NOMO-1 treated with dmso at 0.1 percent for 144 hours (cell line): ENCODE measurements at regions not wholly inside any gene's neighbourhood (a gene's known extent, or its start where the extent isn't known, plus 50 kb on each side); places are given as distances from the start of the nearest gene placed in this dataset.
"Not testable (repeated sequence)": the region's sequence is repeated elsewhere in the genome, so short reads cannot be mapped to it uniquely, and the experiment has no call there.

Source experiments
- DNase-seq: peaks from one replicate; lab custom pipeline; 2025; ENCODE audit not compliant: unreplicated experiment; lab: John Stamatoyannopoulos, UW

DNA sequence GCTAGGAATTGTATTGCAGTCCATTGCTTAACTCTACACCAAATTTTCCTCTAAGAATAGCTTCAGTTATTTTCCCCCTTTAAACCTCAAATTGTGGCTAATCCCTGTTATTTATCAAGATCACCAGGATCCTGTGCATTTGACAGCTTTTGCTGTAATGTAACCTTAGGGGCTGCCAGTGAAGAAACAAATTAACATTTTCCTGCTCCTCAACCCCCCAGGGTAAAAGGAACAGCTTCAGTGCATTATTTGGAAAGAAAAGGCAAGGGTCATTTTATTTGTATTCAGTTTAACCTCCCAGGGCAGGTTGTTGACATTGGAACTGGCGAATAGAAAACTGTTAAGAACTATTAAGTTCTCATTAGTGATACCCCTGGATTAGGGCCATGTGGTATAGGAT lies 57.0 kb downstream of the PCDH20 start:
- no peak for DNase-seq

DNA sequence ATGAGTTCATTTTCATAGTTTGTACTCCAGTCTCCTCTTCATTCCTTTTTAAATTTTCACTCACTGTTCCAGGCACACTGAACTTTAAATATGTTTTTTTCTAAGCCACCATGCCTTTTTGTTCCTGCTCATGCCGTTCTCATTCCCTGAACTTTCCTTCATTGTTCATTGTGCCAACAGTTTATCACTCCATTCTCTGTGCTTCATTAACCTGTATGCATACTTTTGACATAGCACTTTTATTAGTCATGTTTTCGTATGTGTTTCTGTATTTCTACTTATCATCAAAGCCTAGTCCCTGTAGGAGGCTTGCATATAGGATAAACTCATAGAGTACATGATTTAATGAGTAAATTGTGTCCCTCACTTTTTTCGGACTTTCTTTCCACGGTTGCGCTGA lies 65.3 kb downstream of the PCDH20 start:
- no peak for DNase-seq

DNA sequence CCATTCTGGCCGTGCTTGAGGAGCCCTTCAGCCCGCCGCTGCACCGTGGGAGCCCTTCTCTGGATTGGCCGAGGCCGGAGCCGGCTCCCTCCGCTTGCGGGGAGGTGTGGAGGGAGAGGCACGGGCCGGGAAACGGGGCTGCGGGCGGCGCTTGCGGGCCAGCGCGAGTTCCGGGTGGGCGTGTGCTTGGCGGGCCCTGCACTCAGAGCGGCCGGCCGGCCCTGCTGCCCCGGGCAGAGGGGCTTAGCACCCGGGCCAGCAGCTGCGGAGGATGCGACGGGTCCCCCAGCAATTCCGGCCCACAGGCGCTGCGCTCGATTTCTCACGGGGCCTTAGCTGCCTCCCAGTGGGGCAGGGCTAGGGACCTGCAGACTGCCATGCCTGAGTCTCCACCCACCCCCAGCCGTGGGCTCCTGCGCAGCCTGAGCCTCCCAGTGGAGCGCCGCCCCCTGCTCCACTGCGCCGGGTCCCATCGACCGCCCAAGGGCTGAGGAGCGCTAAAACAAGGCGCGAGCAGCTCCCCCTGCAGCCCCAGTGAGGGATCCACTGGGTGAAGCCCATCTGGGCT lies 76.5 kb downstream of the PCDH20 start:
- DNase-seq: no peak

DNA sequence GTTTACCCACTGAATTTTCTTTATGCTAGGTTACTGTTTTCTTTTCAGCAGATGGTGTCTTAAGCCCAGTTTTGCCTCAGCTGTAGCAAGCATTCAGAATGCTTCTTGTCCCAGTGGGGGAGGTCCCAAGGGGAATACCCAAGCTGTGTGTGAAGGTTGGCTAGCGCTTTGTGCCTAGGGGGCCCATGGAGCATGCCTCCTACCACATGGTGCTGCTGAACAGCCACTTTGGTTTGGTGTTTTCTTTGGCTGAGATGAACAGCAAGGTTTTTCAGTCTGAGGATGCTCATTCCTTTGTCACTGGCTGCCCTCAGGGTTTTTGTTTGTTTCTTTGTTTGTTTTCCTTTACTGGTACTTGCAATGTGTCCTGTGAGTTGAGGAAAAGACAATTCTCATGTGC lies 99.0 kb downstream of the PCDH20 start:
- no peak for DNase-seq

DNA sequence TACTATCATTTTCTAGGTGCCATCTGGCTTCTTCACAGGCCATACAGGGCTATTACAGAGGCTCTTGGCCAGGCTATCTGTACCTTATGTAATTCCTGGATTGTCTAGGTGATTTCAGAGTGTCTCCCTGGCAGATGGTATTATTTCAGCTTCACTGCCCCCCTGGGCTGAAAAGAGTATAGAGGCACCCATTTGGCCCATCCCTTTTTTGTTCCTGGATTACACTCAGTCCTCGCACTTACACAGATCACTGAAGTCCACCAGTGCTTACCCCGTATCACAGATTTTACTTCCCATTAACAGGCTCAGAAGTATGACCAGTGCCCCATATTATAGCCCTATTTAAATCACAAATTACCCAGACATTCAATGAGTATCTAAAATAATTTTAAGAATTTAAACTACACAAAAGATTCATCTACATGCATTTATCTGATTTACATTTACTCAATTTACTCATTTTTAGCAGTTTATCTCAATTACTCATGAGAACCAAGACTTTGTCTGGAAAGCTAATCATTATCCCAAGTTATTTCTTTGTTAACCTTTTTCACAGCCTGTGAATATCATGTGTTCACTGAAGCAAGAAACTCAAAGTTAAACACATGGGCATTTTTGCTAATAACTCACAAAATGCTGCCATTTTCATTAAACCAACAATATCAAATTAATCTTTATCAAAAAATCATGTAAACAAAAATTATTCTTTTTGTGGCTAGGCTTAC lies 121.0 kb downstream of the PCDH20 start:
- DNase-seq: no peak

DNA sequence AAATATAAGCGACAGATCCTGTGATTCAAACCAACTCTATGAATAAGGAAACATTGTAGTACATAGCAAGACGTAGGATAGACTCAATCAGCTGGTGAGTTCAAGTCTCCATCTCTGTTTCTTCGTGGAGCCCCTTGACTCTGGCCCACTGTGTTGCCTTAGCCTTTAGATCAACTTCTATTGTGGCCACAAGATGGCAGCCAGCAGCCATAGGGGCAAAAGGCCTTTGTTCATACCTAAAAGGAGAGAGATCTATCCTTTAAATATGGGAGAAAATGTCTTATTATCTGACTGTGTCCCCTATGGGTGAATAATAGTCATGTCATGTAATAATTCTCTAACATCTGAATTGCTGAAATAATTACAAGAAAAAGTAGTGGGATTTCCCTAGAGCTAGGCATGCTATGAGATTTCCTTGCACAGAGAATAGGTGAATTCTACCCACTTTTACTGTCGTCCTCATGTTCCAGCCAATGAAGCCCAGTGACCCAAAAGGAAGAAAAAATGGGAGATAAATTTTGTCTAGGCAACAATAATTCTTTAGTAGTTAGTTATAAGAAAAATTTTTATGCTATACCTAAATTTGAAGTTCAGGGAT lies 129.4 kb downstream of the PCDH20 start:
- DNase-seq: no peak

DNA sequence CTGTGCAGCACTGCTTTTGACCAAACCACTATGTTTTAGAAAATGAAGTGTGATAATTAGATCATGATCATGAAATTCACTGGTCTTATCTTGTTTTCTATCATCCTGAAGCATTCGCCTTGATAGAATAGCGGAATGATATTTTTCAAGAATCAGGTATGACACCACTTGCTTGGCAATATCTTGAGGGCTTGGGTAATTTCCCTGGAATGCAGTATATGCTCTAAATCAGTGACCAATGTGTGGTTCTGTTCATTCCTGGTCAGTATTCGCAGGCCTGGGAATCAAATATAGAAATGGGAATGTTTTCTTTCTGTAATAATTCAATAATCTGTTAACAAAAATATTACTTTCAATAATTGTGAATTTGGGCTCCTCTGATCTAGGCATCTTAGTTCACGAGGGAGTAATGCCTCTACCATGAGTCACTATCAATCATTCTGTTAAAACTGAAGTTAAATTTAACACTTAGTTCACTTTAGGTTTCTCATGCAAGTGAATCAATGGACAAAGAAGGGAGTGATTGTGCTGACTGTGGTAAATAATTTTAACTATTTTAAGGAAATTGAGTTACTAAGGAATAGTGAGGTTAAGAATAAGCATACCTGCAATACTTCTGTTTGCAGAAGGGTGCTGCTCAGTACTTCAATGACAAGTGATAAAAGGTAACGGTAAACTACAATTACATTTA lies 137.9 kb downstream of the PCDH20 start:
- DNase-seq: no peak

DNA sequence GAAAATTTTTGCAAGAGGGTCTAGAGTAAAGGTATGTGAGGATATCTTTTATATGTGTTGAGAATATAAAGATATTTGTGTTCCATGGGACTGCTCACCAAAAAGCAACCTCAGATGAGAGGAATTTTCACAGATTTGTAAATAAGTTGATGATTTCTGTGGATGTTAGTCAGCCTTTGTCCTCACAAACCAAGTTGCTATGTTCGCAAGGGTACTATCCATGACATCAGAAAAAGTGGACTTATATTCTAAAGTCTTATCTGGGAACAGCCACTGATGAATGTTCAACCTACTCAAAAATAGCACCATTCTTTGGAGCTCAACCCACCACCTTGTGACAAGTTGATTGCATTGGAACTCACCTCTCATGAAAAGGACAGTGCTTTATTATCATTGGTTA lies 138.6 kb downstream of the PCDH20 start:
- DNase-seq: no peak

DNA sequence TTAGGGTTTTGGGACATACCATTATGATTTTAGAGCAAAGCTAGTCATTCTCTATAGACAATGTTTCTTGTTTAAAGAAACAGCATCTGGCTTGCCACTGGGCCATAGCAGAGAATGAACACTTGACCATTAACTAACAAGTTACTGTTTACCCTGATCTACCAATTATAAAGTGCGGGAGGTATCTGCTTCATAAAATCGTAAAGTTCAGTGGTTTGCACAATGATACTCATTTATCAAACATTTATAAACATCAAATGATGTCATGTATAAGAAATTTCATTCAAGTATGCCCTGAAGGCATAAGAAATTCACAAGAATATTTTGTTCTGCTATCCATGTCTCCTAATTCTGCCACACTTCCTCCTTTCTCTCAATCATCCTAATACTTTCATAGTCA lies 139.2 kb downstream of the PCDH20 start:
- no peak for DNase-seq

DNA sequence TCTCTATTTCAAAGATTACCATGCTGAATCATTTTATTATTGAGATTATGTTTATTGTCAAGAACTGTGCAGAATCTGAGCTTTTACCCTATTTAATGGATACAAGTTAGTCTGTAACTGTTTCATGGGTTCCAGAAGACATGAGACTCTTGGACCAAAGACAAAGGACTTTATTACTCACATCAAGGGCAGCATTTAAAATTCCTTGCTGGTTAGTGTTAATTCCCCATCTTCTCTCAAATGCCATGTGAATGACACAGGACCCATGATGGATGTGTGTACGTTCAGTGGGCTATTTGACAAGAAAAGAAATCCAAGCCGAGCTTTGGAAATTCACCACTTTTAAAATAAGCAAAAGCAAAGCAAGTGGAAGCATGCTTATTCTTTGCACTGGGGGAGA lies 139.9 kb downstream of the PCDH20 start:
- no peak for DNase-seq

DNA sequence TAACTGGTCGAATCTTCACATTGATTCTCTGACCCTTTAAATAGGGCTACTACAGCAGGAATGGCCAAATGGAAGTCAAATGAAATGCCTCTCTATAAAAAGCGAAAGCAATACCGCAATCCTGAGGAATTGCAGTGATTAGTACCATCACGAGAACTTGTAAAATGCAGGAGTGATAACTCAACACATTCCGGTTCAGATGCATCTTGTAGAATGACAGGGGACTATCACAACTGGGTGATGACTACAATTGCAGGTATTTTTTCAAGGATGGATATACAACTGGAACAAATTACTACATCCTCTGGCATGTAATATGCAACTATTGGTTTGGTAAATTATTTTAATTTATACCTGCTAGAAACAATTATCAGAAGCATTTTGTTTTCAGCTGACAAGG lies 140.4 kb downstream of the PCDH20 start:
- DNase-seq: no peak

DNA sequence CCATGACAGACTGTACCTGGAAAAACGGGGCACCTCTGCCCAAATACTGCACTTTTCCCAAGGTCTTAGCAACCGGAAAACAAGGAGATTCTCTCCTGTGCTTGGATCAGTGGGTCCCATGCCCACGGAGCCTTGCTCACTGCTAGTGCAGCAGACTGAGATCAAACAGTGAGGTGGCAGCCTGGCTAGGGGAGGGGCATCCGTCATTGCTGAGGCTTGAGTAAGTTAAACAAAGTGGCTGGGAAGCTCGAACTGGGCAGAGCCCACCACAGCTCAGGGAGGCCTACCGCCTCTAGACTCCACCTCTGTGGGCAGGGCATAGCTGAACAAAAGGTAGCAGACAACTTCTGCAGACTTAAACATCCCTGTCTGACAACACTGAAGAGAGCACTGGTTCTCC lies 148.8 kb downstream of the PCDH20 start:
- DNase-seq: not testable (repeated sequence)

DNA sequence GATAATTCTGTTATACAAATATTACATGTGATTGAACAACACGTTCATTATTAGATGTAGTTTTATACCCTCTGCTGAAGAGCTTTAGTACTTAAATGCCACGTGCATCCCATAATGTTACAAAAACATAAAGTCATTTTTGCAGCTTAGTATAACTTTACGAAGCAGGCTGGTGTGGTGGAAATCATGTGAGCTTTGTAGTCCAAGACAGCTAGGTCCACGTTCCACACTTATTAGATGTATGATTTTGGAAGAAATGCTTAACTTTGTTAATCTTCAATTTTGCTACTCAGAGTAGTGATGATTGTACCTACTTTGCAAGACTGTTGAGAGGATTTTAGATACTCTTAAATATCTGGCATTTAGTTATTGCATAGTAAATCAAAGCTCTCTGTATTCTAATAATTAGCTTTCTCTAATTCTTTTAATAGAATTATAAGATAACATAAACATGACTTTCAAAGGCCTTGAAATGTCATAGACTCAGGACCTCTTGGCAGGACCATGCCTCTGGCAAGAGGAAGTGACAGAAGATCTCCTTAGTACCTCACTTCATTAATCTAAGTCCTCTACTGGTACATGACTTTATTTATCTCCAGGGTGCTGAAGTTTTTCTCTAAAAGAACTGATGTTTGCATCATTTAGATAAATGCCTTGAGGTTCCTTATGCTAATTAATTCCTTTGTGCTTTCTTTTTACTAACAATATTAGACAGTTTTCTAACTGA lies 153.7 kb downstream of the PCDH20 start:
- DNase-seq: no peak

DNA sequence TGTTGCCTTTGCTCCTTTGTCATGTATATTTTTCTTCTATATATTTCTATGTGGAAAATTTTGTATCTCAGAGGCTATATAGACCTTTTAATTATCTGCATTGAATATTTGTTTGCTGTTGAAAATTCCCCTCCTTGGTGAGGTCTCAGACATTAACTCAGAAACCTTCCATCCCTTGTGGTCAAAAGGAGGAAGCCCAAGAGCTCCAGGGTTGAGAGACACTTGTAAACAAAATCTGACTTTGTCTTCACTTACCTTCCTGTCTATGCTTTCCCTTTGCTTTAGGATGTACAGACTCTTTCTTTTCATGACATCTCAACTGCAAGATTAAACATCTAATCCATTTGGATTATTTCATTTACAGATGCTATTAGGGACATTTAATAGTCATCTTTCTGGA lies 157.5 kb downstream of the PCDH20 start:
- DNase-seq: no peak

DNA sequence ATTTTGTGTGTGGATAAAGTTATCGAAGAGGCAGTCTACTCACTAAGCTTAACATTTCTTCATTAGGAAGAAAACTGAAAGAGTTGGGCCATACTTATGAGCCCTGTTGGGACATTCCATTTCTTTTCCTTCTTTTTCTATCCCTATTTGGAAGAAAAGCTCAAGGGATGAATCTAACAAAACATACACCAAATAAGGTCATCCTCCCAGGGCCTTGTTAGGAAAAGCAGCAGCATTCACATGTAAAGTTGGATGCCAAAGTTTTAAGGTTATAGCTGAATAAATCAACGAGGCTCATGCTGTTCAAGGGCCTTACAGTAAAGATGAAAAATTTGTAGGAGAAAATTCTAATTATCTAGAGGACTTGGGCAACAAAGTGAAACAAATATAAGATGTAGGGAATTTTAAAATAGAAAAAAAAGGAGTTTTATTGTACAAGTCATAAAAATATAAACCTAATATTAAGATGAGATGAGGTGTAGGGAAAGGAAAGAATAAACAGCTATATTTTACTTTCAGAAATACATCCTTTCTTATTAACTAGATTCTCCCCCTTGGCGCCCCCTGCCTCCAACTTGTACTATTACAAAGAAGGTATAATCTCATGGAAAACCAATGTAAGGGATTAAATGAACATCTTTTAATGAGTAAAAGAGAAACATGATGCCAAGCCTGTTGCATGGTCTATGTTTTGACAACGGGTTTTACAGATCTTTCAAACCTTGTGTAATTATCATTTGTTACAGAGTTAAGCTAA lies 160.4 kb downstream of the PCDH20 start:
- DNase-seq: no peak

DNA sequence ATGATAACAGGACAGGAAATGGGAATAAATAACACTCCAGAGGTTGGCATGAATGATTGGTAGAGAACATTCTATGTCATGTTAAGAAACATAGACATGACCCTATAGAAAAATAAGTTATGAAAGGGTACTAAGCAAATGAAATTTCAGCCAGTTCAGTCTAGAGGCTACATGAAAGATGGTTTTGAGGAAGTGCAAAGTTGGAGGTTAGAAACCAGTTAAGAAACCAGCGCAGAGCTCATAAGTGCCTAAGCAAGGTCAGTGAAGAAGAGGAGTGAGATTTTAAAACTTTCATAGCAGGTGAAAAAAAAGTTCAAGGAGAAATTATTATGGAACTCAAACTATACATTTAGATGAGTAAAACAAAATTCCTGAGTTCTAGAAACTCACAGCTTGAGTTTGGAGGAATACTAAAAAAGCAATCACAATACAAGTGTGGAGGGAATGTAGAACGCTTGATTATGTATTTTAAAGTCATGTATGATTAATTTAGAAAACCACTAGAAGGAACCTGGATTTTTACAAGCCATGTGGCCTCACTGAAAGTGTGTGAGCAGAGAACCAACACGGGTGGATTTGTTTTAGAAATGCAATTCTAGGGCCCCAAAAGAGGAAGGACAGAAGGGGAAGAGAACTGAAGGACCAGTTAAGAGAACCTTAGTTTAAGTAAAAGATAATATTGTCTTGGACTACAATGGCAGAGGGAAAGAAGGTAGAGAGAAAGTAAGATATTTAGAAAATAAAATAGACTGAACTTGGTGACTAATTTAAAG lies 162.4 kb downstream of the PCDH20 start:
- DNase-seq: no peak

DNA sequence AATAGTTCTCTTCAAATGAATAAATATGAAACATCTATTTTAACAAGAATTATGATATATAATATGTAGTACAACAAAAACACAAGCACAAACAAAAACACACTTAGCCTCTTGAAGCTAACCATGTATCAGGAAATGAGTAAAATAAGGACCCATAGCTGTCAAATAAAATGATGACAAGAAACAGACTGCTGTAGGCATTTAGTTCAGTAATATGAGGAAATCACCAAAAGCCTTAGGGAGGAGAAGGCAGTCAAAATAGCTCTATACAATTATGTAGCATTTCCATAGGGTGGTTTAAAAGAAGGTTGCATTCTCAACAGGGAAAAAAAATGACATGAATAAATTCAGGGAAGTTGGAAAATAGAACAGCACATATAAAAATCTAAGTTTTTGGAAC lies 163.4 kb downstream of the PCDH20 start:
- no peak for DNase-seq

DNA sequence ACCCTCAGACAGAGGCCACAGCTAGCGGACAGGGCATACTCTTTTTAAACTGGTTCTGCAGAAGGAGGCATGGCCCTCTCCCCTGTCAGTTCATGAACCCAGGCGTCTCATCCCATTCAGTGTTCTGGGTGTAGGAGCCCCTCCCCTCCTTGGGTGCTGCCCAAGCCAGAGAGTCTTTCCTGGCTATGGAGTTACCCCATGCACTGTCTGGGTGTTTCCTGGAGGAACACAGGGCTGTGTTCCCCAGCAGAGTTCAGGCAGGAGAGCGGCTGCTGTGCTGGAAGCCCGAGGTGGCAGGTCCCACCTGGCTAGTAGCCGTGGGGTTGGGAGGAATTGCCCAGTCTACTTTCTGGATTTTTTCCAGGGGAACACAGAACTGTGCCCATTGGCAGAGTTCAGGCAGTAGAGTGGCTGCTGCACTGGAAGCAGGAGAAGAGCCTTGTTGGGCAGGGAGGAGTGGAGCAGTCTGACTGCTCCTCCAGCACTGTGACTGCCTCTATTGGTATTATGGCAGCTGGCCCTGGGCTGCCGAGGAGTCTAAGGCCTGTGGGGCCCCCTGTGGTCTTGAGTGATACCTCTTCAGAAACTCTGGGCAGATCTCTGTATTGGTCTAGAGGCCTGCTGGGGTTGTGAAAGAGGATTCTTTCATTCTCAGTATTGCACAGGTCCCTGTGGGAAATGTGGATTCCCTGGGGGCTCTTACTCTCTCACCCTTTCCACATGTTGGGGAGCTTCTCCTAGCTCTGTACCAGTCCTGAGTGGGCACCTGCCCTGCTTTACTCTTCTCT lies 168.3 kb downstream of the PCDH20 start:
- DNase-seq: no peak

DNA sequence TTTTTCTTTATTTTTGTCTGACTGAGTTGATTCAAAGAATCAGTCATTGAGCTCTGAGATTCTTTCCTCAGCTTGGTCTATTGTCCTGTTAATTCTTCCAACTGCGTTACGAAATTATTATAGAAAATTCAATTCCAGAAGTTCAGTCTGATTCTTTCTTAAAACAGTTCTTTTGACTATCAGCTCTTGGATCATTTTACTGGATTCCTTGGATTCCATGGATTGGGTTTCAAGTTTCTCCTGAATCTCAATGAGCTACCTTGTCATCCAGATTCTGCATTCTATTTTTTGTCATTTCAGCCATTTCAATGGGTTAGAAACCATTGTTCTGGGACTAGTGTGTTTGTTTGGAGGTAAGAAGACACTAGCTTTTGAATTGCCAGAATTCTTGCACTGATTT lies 169.3 kb downstream of the PCDH20 start:
- no peak for DNase-seq
